ENCODE measurements at regions not wholly inside any gene's neighbourhood (a gene's known extent, or its start where the extent isn't known, plus 50 kb on each side); places are given as distances from the start of the nearest gene placed in this dataset.
"Not testable (repeated sequence)": the region's sequence is repeated elsewhere in the genome, so short reads cannot be mapped to it uniquely, and the experiment has no call there.

- TF ChIP-seq, protein P1, sequence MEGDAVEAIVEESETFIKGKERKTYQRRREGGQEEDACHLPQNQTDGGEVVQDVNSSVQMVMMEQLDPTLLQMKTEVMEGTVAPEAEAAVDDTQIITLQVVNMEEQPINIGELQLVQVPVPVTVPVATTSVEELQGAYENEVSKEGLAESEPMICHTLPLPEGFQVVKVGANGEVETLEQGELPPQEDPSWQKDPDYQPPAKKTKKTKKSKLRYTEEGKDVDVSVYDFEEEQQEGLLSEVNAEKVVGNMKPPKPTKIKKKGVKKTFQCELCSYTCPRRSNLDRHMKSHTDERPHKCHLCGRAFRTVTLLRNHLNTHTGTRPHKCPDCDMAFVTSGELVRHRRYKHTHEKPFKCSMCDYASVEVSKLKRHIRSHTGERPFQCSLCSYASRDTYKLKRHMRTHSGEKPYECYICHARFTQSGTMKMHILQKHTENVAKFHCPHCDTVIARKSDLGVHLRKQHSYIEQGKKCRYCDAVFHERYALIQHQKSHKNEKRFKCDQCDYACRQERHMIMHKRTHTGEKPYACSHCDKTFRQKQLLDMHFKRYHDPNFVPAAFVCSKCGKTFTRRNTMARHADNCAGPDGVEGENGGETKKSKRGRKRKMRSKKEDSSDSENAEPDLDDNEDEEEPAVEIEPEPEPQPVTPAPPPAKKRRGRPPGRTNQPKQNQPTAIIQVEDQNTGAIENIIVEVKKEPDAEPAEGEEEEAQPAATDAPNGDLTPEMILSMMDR (IDR thresholded peaks at IDR 0.05; ENCODE audit: low read depth, low read length), result no peak
- Histone ChIP-seq H3K9me3 (ENCODE audit: low read depth) (no peaks in the 10 kb centered on the region), H3K27ac (no peak overlapping the region), H3K4me3 (no peak overlapping the region), H3K36me3 (no peaks in the 10 kb centered on the region), H3K4me1 (ENCODE audit: low read depth) (peaks cover 7% of the 10 kb centered on the region), H3K27me3 (no peaks in the 10 kb centered on the region)
- DNase-seq (ENCODE audit: low read depth in 1 of 2, low spot score in 1 of 2), result no peak
These were observed 214.2 kb downstream of the MAF start for GRCh38 chr16:79386299-79386698.

DNA sequence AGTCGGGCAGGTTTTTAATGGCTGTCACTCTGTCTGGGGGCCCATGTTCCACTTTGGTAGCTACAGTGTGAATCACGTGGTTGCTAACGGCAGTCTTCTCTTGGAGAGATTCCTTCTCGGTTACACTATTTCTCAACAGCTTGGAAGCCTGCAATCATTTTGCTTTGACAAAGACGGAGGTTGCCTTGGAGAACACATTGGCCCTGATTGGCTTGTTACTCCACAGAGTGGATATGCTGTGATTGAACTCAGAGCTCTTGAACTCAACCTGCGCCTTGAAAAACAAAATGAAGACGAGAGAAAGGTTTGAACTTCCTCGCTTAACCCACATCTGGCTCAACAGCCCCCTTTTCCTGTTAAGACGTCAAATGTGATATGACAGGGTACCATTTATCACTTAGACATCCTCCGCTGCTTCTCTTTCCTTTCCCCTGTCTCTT, 218.9 kb downstream of the MAF start:
- TF ChIP-seq, protein P1 (IDR thresholded peaks at IDR 0.05; ENCODE audit: low read depth, low read length), result no peak

DNA sequence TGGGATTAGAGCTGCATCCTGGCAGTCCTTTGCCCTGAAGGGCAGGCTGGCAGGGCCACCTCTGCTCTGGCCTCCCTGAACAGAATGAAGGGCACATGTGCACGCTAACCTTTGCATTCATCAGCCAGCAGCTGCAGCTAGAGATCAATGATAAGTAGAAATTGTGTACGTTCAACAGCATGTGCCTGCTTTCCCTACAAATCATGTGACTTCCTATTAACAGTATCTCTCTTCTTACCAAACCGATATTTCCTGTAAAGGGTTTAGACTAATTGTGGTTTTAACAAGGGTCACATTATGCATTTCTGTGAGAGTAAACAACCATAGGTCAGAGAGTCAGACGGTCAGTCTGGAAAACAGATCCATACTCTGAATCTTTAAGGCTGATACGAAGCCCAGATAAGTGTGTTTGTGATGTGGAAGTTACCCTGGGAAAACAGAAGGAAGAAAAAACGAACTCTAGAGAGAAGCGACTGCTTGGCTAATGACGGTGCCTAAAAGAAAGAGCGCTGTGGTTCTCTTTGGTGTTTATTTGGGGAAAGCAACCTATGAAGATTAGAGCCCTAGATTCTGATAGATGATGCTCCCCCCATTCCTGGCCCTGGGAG, 219.4 kb downstream of the MAF start:
- Histone ChIP-seq H3K4me1 (ENCODE audit: low read depth) (no peaks in the 10 kb centered on the region), H3K27me3 (no peaks in the 10 kb centered on the region), H3K9me3 (ENCODE audit: low read depth) (no peaks in the 10 kb centered on the region), H3K36me3 (no peaks in the 10 kb centered on the region), H3K4me3 (no peak overlapping the region), H3K27ac (no peak overlapping the region)
- TF ChIP-seq, protein P1 (IDR thresholded peaks at IDR 0.05; ENCODE audit: low read depth, low read length), result no peak
- no peak for DNase-seq (ENCODE audit: low read depth in 1 of 2, low spot score in 1 of 2)

More for the DNA sequence above, 218.9 kb downstream of the MAF start:
- no peak for DNase-seq (ENCODE audit: low read depth in 1 of 2, low spot score in 1 of 2)
- no peak overlapping the region for H3K4me3 ChIP-seq
- H3K9me3 ChIP-seq (ENCODE audit: low read depth), result no peaks in the 10 kb centered on the region
- H3K27ac ChIP-seq, result no peak overlapping the region
- H3K4me1 ChIP-seq (ENCODE audit: low read depth), result no peaks in the 10 kb centered on the region
- H3K36me3 ChIP-seq, result no peaks in the 10 kb centered on the region
- no peaks in the 10 kb centered on the region for H3K27me3 ChIP-seq

- no peaks in the 10 kb centered on the region for H3K27me3 ChIP-seq
- no peaks in the 10 kb centered on the region for H3K9me3 ChIP-seq (ENCODE audit: low read depth)
- no peak for DNase-seq (ENCODE audit: low read depth in 1 of 2, low spot score in 1 of 2)
- no peaks in the 10 kb centered on the region for H3K36me3 ChIP-seq
- no peak overlapping the region for H3K27ac ChIP-seq
- H3K4me1 ChIP-seq (ENCODE audit: low read depth), result no peaks in the 10 kb centered on the region
- no peak overlapping the region for H3K4me3 ChIP-seq
- TF ChIP-seq, protein P1 (IDR thresholded peaks at IDR 0.05; ENCODE audit: low read depth, low read length), result no peak
These were observed 221.4 kb downstream of the MAF start for GRCh38 chr16:79379095-79379494.

GRCh38 chr16:79377082-79377481, 223.5 kb downstream of the MAF start:
- not testable (repeated sequence) for H3K27ac ChIP-seq; H3K9me3 ChIP-seq (ENCODE audit: low read depth); H3K27me3 ChIP-seq; DNase-seq (ENCODE audit: low read depth in 1 of 2, low spot score in 1 of 2); H3K4me3 ChIP-seq; H3K36me3 ChIP-seq; H3K4me1 ChIP-seq (ENCODE audit: low read depth)

GRCh38 chr16:79375351-79375750, 225.2 kb downstream of the MAF start:
- Histone ChIP-seq H3K4me3 (no peak overlapping the region), H3K27me3 (no peaks in the 10 kb centered on the region), H3K36me3 (no peaks in the 10 kb centered on the region), H3K27ac (no peak overlapping the region), H3K9me3 (ENCODE audit: low read depth) (no peaks in the 10 kb centered on the region), H3K4me1 (ENCODE audit: low read depth) (no peaks in the 10 kb centered on the region)
- TF ChIP-seq, protein P1 (IDR thresholded peaks at IDR 0.05; ENCODE audit: low read depth, low read length), result no peak
- no peak for DNase-seq (ENCODE audit: low read depth in 1 of 2, low spot score in 1 of 2)
